A549 (cell line): ENCODE measurements at regions not wholly inside any gene's neighbourhood (a gene's known extent, or its start where the extent isn't known, plus 50 kb on each side); places are given as distances from the start of the nearest gene placed in this dataset.

Experiments
- ATAC-seq, 2 experiments: fragments of 200-7000 bp in 1 of 2; fragments of >200 bp in 1 of 2; cut with Nextera tagmentation in 1 of 2; cut with Tn5 transposase in 1 of 2; 3 replicates each; pipeline versions ENCODE4 v1.8.0 to v1.9.1; 2018 to 2020; ENCODE audit warnings: mild to moderate bottlenecking in 1 of 2, moderate library complexity in 1 of 2
- CTCF ChIA-PET: fragments of 300-600 bp; sonication (Branson Sonifier 250); formaldehyde crosslinking; extraction: SDS; loops from one replicate; lab custom pipeline; 2021; ENCODE audit warnings: antibody characterized with exemption, inconsistent platforms; lab: Yijun Ruan, JAX
- POLR2A ChIA-PET: fragments of 350-600 bp; formaldehyde crosslinking; extraction: SDS; loops from one replicate; lab custom pipeline; 2021; ENCODE audit warnings: antibody characterized with exemption, inconsistent platforms; lab: Yijun Ruan, JAX
- DNase-seq, 2 experiments: peaks; one replicate each; pipeline versions ENCODE4 v3.0.0 to v3.0.0-alpha.2; 2011 to 2016; ENCODE audit warnings: low read depth in 1 of 2, low spot score in 1 of 2
- FAIRE-seq: peaks from 2 replicates; lab custom pipeline; 2011; peaks lifted over from hg19 to GRCh38; lab: Jason Lieb, UNC
- H3K27ac ChIP-seq, 2 experiments: fragments of >200 bp; sonication (Bioruptor Twin); formaldehyde crosslinking; 3 replicates each; pipeline ENCODE4 v1.5.1; 2016 to 2017
- H3K4me1 ChIP-seq: fragments of >200 bp; sonication (Bioruptor Twin); formaldehyde crosslinking; 3 replicates; pipeline ENCODE4 v1.6.1; 2016
- H3K4me2 ChIP-seq: fragments of >200 bp; sonication (Bioruptor Twin); formaldehyde crosslinking; 3 replicates; pipeline ENCODE4 v1.6.1; 2016
- H3K4me3 ChIP-seq: fragments of >200 bp; sonication (Bioruptor Twin); formaldehyde crosslinking; 3 replicates; pipeline ENCODE4 v1.5.1; 2016
- H3K9me3 ChIP-seq: fragments of >200 bp; sonication (Bioruptor Twin); formaldehyde crosslinking; 3 replicates; pipeline ENCODE4 v1.6.1; 2016
- CEBPB ChIP-seq, 2 experiments: fragments of >200 bp in 1 of 2; sonication (Bioruptor Twin) in 1 of 2; formaldehyde crosslinking in 1 of 2; IDR thresholded peaks; 2 replicates each; pipeline ENCODE4 v1.6.1; 2012 to 2016
- CTCF ChIP-seq: fragments of >200 bp; sonication (Bioruptor Twin); formaldehyde crosslinking; IDR thresholded peaks from 3 replicates; pipeline ENCODE4 v1.5.1; 2016
- E2F6 ChIP-seq: IDR thresholded peaks from 2 replicates; pipeline ENCODE4 v1.6.1; 2012; ENCODE audit warnings: low read depth, borderline replicate concordance
- EHMT2 ChIP-seq: fragments of 200-600 bp; sonication (generic); IDR thresholded peaks from 2 replicates; pipeline ENCODE4 v1.6.1; 2016; ENCODE audit warnings: antibody characterized with exemption, low read depth, mild to moderate bottlenecking, moderate library complexity
- EP300 ChIP-seq, 2 experiments: fragments of >200 bp; sonication (Bioruptor Twin); formaldehyde crosslinking; IDR thresholded peaks; 2 replicates in 1 of 2; 3 replicates in 1 of 2; pipeline ENCODE4 v1.6.1; 2016 to 2017
- FOSL2 ChIP-seq, 2 experiments: fragments of 450-650 bp in 1 of 2; fragments of >200 bp in 1 of 2; sonication (Bioruptor Twin) in 1 of 2; formaldehyde crosslinking; IDR thresholded peaks; 2 replicates each; pipeline versions ENCODE4 v1.5.0 to v1.6.1; 2016 to 2020; ENCODE audit warnings: mild to moderate bottlenecking in 1 of 2, moderate library complexity in 1 of 2
- HES2 ChIP-seq: fragments of >200 bp; sonication (Bioruptor Twin); formaldehyde crosslinking; IDR thresholded peaks from 2 replicates; pipeline ENCODE4 v1.6.1; 2016
- HOXB13 ChIP-seq: fragments of 250-450 bp; sonication (Bioruptor Pico); IDR thresholded peaks from 2 replicates; pipeline ENCODE4 v1.5.0; 2020; ENCODE audit warnings: low read depth, mild to moderate bottlenecking, moderate library complexity
- KDM5A ChIP-seq: fragments of 200-600 bp; sonication (generic); IDR thresholded peaks from 2 replicates; pipeline ENCODE4 v1.6.1; 2016; ENCODE audit warnings: antibody characterized with exemption, mild to moderate bottlenecking
- MAFK ChIP-seq: fragments of 450-650 bp; IDR thresholded peaks from 2 replicates; pipeline ENCODE4 v1.6.1; 2014; ENCODE audit not compliant: partially characterized antibody
- MYC ChIP-seq: IDR thresholded peaks from 2 replicates; pipeline ENCODE4 v1.6.1; 2012; ENCODE audit warnings: mild to moderate bottlenecking, inconsistent platforms, low read length, improper control_type of control experiment, borderline replicate concordance
- NFE2L2 ChIP-seq: fragments of 150-350 bp; conservative IDR thresholded peaks from 2 replicates; pipeline ENCODE4 v1.6.1; 2014; ENCODE audit warnings: low read length
- PBX3 ChIP-seq: IDR thresholded peaks from 2 replicates; pipeline ENCODE4 v1.6.1; 2012
- POLR2A ChIP-seq: IDR thresholded peaks from 2 replicates; pipeline ENCODE4 v1.6.1; 2012; ENCODE audit warnings: mild to moderate bottlenecking, low read length
- SMC3 ChIP-seq: fragments of >200 bp; sonication (Bioruptor Twin); formaldehyde crosslinking; IDR thresholded peaks from 3 replicates; pipeline ENCODE4 v1.6.1; 2018; ENCODE audit warnings: inconsistent platforms
- TFCP2L1 ChIP-seq: fragments of 250-450 bp; sonication (Bioruptor Pico); IDR thresholded peaks from 2 replicates; pipeline ENCODE4 v1.5.0; 2021; ENCODE audit warnings: mild to moderate bottlenecking
- TP53 ChIP-seq: fragments of 250-450 bp; sonication (Bioruptor Pico); IDR thresholded peaks from 2 replicates; pipeline ENCODE4 v1.5.0; 2021; ENCODE audit warnings: mild to moderate bottlenecking, moderate library complexity
- WGBS: methylation state at CpG from one replicate; pipeline ENCODE4 v1.1.6; 2017; ENCODE audit errors: missing lambda C conversion rate; 5-methylcytosine and 5-hydroxymethylcytosine counted together

- ChIA-PET CTCF (no interaction called here), POLR2A (no interaction called here)
- Histone ChIP-seq H3K4me1 (no peaks in the 10 kb centered on the region), H3K4me3 (no peak overlapping the region), H3K9me3 (no peaks in the 10 kb centered on the region), H3K4me2 (no peak overlapping the region), H3K27ac (no peak overlapping the region)
- ATAC-seq (no peak), DNase-seq (no peak), FAIRE-seq (no peak)
- WGBS, result 84% methylated on average over 1 of the region's 1 CpG
- TF ChIP-seq MAFK (peak; percentile 68), KDM5A (no peak)
These were observed 129.0 kb downstream of the FAM174A start for GRCh38 chr5:100664140-100664539.

GRCh38 chr5:100667161-100667630 is 132.0 kb downstream of the FAM174A start:
- CTCF ChIA-PET, result no interaction called here
- Histone ChIP-seq H3K4me1 (no peaks in the 10 kb centered on the region), H3K4me3 (no peak overlapping the region), H3K27ac (no peak overlapping the region), H3K9me3 (no peaks in the 10 kb centered on the region), H3K4me2 (no peak overlapping the region)
- TF ChIP-seq MYC (no peak), FOSL2 (IDR thresholded peaks at IDR 0.05) (no peak), FOSL2 (CRISPR knock-in tag; IDR thresholded peaks at IDR 0.05) (peak; percentile 32; the same call in 1 of the 2 replicates)
- POLR2A ChIA-PET, result no interaction called here
- WGBS, result 48% methylated on average over 4 of the region's 4 CpGs
- no peak for DNase-seq
- ATAC-seq, result no peak
- no peak for FAIRE-seq

- Histone ChIP-seq H3K9me3 (no peaks in the 10 kb centered on the region), H3K4me1 (no peaks in the 10 kb centered on the region), H3K27ac (no peak overlapping the region), H3K4me3 (no peak overlapping the region), H3K4me2 (no peak overlapping the region)
- 20% methylated on average over 3 of the region's 3 CpGs for WGBS
- FAIRE-seq (no peak), DNase-seq (no peak), ATAC-seq (no peak)
- TF ChIP-seq NFE2L2 (no peak), EP300 (IDR thresholded peaks at IDR 0.05) (no peak), HOXB13 (CRISPR knock-in tag) (no peak), EHMT2 (no peak), TP53 (CRISPR knock-in tag) (no peak), HES2 (no peak), CEBPB (IDR thresholded peaks at IDR 0.05) (no peak), POLR2A (no peak), PBX3 (no peak), TFCP2L1 (CRISPR knock-in tag) (no peak), CTCF (no peak), SMC3 (no peak)
- CTCF ChIA-PET, result no interaction called here
- POLR2A ChIA-PET, result no interaction called here
These were observed 133.3 kb downstream of the FAM174A start for GRCh38 chr5:100668511-100668910.

- 30% methylated on average over 5 of the region's 5 CpGs for WGBS
- no peak overlapping the region for H3K4me2 ChIP-seq
- H3K4me1 ChIP-seq, result no peaks in the 10 kb centered on the region
- POLR2A ChIA-PET, result no interaction called here
- H3K9me3 ChIP-seq, result no peaks in the 10 kb centered on the region
- FAIRE-seq (no peak), DNase-seq (no peak)
- H3K4me3 ChIP-seq, result no peak overlapping the region
- H3K27ac ChIP-seq, result no peak overlapping the region
- CTCF ChIA-PET, result no interaction called here
- TF ChIP-seq E2F6, result no peak
- no peak for TF ChIP-seq POLR2A
- no peak for TF ChIP-seq EP300 (IDR thresholded peaks at IDR 0.05)
- TF ChIP-seq TFCP2L1 (CRISPR knock-in tag), result no peak
- TF ChIP-seq SMC3, result no peak
- TF ChIP-seq, all 56 proteins: peak for 0
- no peak for ATAC-seq
These were observed 141.8 kb downstream of the FAM174A start for GRCh38 chr5:100676817-100677631.
